Chondrocyte (in vitro differentiated cells): ENCODE measurements at regions not wholly inside any gene's neighbourhood (a gene's known extent, or its start where the extent isn't known, plus 50 kb on each side); places are given as distances from the start of the nearest gene placed in this dataset.

Source experiments
- DNase-seq: peaks from one replicate; pipeline ENCODE4 v3.0.0; 2021; ENCODE audit warnings: mixed read lengths, low spot score
- H3K27ac Mint-ChIP-seq: one replicate; pipeline ENCODE4 v1.8.0; 2021; ENCODE audit warnings: mild to moderate bottlenecking, moderate library complexity, mixed read lengths; ENCODE audit not compliant: unreplicated experiment
- H3K27me3 Mint-ChIP-seq: 2 replicates; pipeline ENCODE4 v1.8.0; 2021; ENCODE audit warnings: low read depth, mixed read lengths
- H3K36me3 Mint-ChIP-seq: 2 replicates; pipeline ENCODE4 v1.8.0; 2021; ENCODE audit warnings: low read depth, mixed read lengths
- H3K4me1 Mint-ChIP-seq: 2 replicates; pipeline ENCODE4 v1.8.0; 2021; ENCODE audit warnings: low read depth, mild to moderate bottlenecking, mixed read lengths
- H3K4me3 Mint-ChIP-seq: one replicate; pipeline ENCODE4 v1.8.0; 2021; ENCODE audit warnings: mild to moderate bottlenecking, moderate library complexity, mixed read lengths; ENCODE audit not compliant: unreplicated experiment
- H3K9me3 Mint-ChIP-seq: 2 replicates; pipeline ENCODE4 v1.8.0; 2021; ENCODE audit warnings: low read depth, mixed read lengths
- CTCF ChIP-seq: fragments of 200-600 bp; sonication (generic); IDR thresholded peaks from 2 replicates; pipeline ENCODE4 v1.5.0; 2021; ENCODE audit warnings: antibody characterized with exemption, mild to moderate bottlenecking, moderate library complexity

GRCh38 chr14:100415226-100415625 lies 92.1 kb downstream of the SLC25A47 start:
- H3K4me3 Mint-ChIP-seq: no peak overlapping the region
- no peak for DNase-seq
- H3K27me3 Mint-ChIP-seq: no peaks in the 10 kb centered on the region
- no peak for TF ChIP-seq CTCF
- H3K9me3 Mint-ChIP-seq: no peaks in the 10 kb centered on the region
- H3K27ac Mint-ChIP-seq: no peak overlapping the region
- H3K4me1 Mint-ChIP-seq: peaks cover 28% of the 10 kb centered on the region
- H3K36me3 Mint-ChIP-seq: peaks cover 2% of the 10 kb centered on the region

DNA sequence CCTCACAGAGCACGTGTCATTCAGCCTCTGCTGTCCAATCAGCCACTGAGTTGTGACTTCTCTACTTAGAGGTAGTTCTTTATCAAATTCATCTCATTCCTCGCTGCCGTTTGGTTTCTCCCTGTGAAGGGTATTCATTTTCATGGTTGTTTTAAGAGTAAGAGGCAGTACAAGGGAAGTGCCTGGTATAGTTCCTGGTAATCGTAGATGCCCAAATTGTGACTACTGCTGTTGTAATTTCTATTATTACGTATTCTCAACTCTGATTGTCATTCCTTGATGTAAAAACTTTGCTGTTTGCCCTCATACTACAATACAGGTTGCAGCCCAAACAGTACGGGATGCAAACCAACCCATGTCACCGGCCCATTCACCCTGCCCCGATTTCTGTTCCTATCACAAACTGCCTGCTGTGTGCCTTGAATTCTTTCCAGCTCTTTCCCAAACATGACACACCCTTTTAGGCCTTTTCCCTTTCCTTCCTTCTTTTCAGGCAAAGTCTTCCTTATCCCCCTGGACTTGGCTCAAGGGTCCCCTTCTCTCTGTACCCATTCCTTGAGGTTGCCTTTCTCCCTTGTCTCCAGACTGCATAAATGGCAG lies 93.0 kb downstream of the SLC25A47 start:
- no peaks in the 10 kb centered on the region for H3K9me3 Mint-ChIP-seq
- DNase-seq: no peak
- TF ChIP-seq CTCF: no peak
- peaks cover 2% of the 10 kb centered on the region for H3K36me3 Mint-ChIP-seq
- H3K4me1 Mint-ChIP-seq: peaks cover 31% of the 10 kb centered on the region
- no peaks in the 10 kb centered on the region for H3K27me3 Mint-ChIP-seq
- no peak overlapping the region for H3K4me3 Mint-ChIP-seq
- H3K27ac Mint-ChIP-seq: no peak overlapping the region

- H3K9me3 Mint-ChIP-seq: no peaks in the 10 kb centered on the region
- peaks cover 41% of the 10 kb centered on the region for H3K4me1 Mint-ChIP-seq
- TF ChIP-seq CTCF: peak; percentile 88
- peaks cover 2% of the 10 kb centered on the region for H3K36me3 Mint-ChIP-seq
- H3K4me3 Mint-ChIP-seq: no peak overlapping the region
- peak overlapping the region; percentile 72 for H3K27ac Mint-ChIP-seq
- no peak for DNase-seq
- H3K27me3 Mint-ChIP-seq: no peaks in the 10 kb centered on the region
These were observed 94.1 kb downstream of the SLC25A47 start for GRCh38 chr14:100416921-100417860.

- H3K9me3 Mint-ChIP-seq: no peaks in the 10 kb centered on the region
- peaks cover 61% of the 10 kb centered on the region for H3K4me1 Mint-ChIP-seq
- no peak overlapping the region for H3K4me3 Mint-ChIP-seq
- H3K27me3 Mint-ChIP-seq: no peaks in the 10 kb centered on the region
- peak; percentile 36 for TF ChIP-seq CTCF
- DNase-seq: no peak
- peaks cover 2% of the 10 kb centered on the region for H3K36me3 Mint-ChIP-seq
- H3K27ac Mint-ChIP-seq: peak overlapping the region; percentile 24
These were observed 96.7 kb downstream of the SLC25A47 start for GRCh38 chr14:100419856-100420255.

- peak overlapping the region; percentile 84 for H3K27ac Mint-ChIP-seq
- no peaks in the 10 kb centered on the region for H3K9me3 Mint-ChIP-seq
- peaks cover 59% of the 10 kb centered on the region for H3K4me1 Mint-ChIP-seq
- DNase-seq: no peak
- peaks cover 2% of the 10 kb centered on the region for H3K36me3 Mint-ChIP-seq
- no peaks in the 10 kb centered on the region for H3K27me3 Mint-ChIP-seq
- H3K4me3 Mint-ChIP-seq: no peak overlapping the region
- no peak for TF ChIP-seq CTCF
These were observed 98.8 kb downstream of the SLC25A47 start for GRCh38 chr14:100421756-100422470.
